OCI-LY1 (cell line): ENCODE measurements at regions not wholly inside any gene's neighbourhood (a gene's known extent, or its start where the extent isn't known, plus 50 kb on each side); places are given as distances from the start of the nearest gene placed in this dataset.

ENCODE experiments used
- H2AFZ ChIP-seq: fragments of 200-600 bp; sonication (generic), shearing (Covaris generic); 2 replicates; pipeline ENCODE4 v1.6.0; 2014; ENCODE audit warnings: antibody characterized with exemption, mild to moderate bottlenecking, low read length
- H3F3A ChIP-seq: fragments of 200-600 bp; sonication (generic), shearing (Covaris generic); 2 replicates; pipeline ENCODE4 v1.6.0; 2014; ENCODE audit warnings: mild to moderate bottlenecking, antibody characterized with exemption, low read length, moderate library complexity; ENCODE audit not compliant: insufficient read depth
- H3K27ac ChIP-seq: fragments of 200-600 bp; sonication (generic); 2 replicates; pipeline ENCODE4 v1.5.1; 2014; ENCODE audit warnings: low read length, mixed run types, mild to moderate bottlenecking, low read depth; ENCODE audit not compliant: poor library complexity, severe bottlenecking
- H3K27me3 ChIP-seq: fragments of 200-600 bp; sonication (generic); 2 replicates; pipeline ENCODE4 v1.6.0; 2014; ENCODE audit warnings: antibody characterized with exemption, mild to moderate bottlenecking, low read length, moderate library complexity; ENCODE audit not compliant: insufficient read depth
- H3K36me3 ChIP-seq: fragments of 200-600 bp; sonication (generic); 2 replicates; pipeline ENCODE4 v1.6.1; 2014; ENCODE audit warnings: mild to moderate bottlenecking, antibody characterized with exemption, low read length, moderate library complexity, mixed read lengths; ENCODE audit not compliant: insufficient read depth
- H3K4me1 ChIP-seq: fragments of 200-600 bp; sonication (generic); 2 replicates; pipeline ENCODE4 v1.5.1; 2014; ENCODE audit warnings: mild to moderate bottlenecking, low read length, moderate library complexity; ENCODE audit not compliant: insufficient read depth, severe bottlenecking
- H3K4me2 ChIP-seq: fragments of 200-600 bp; sonication (generic), shearing (Covaris generic); 2 replicates; pipeline ENCODE4 v1.6.1; 2014; ENCODE audit warnings: low read length
- H3K4me3 ChIP-seq: fragments of 200-600 bp; sonication (generic); 2 replicates; pipeline ENCODE4 v1.5.1; 2014; ENCODE audit warnings: low read length, low read depth, mild to moderate bottlenecking, mixed read lengths; ENCODE audit not compliant: poor library complexity, severe bottlenecking
- H3K79me2 ChIP-seq: fragments of 200-600 bp; shearing (Covaris generic); 2 replicates; pipeline ENCODE4 v1.6.1; 2016; ENCODE audit warnings: mixed run types, low read length, mixed read lengths; ENCODE audit not compliant: insufficient read depth
- H3K9ac ChIP-seq: fragments of 200-600 bp; sonication (generic), shearing (Covaris generic); 2 replicates; pipeline ENCODE4 v1.6.1; 2014; ENCODE audit warnings: mild to moderate bottlenecking, low read length, mixed read lengths
- H3K9me2 ChIP-seq: fragments of 200-600 bp; sonication (generic), shearing (Covaris generic); 2 replicates; pipeline ENCODE4 v1.6.1; 2014; ENCODE audit warnings: low read depth, mild to moderate bottlenecking, low read length, mixed read lengths
- H3K9me3 ChIP-seq: fragments of 200-600 bp; shearing (Covaris generic); 2 replicates; pipeline ENCODE4 v1.6.1; 2014; ENCODE audit warnings: low read length, mixed read lengths
- H4K20me1 ChIP-seq: fragments of 200-600 bp; sonication (generic), shearing (Covaris generic); 2 replicates; pipeline ENCODE4 v1.6.0; 2016; ENCODE audit warnings: mild to moderate bottlenecking, low read length; ENCODE audit not compliant: insufficient read depth
- CTCF ChIP-seq: fragments of 200-600 bp; sonication (generic), shearing (Covaris generic); IDR thresholded peaks from 2 replicates; pipeline ENCODE4 v1.5.1; 2017; ENCODE audit warnings: mild to moderate bottlenecking, antibody characterized with exemption, low read length, moderate library complexity, mixed read lengths
- EZH2 ChIP-seq: fragments of 200-600 bp; sonication (generic), shearing (Covaris generic); IDR thresholded peaks from 2 replicates; pipeline ENCODE4 v1.8.0; 2017; ENCODE audit warnings: borderline replicate concordance, mixed run types, mild to moderate bottlenecking, antibody characterized with exemption, low read length, moderate library complexity, mixed read lengths

GRCh38 chr12:42903736-42904135, 314.2 kb upstream of the PRICKLE1 start:
- Histone ChIP-seq H3F3A (no peaks in the 10 kb centered on the region), H3K9me2 (no peaks in the 10 kb centered on the region), H3K4me3 (no peak overlapping the region), H3K9ac (no peak overlapping the region), H3K36me3 (no peaks in the 10 kb centered on the region), H3K4me2 (no peak overlapping the region), H2AFZ (no peak overlapping the region), H4K20me1 (no peaks in the 10 kb centered on the region), H3K9me3 (no peaks in the 10 kb centered on the region), H3K27me3 (no peaks in the 10 kb centered on the region), H3K4me1 (no peaks in the 10 kb centered on the region), H3K27ac (no peak overlapping the region), H3K79me2 (no peaks in the 10 kb centered on the region)
- TF ChIP-seq EZH2 (no peak), CTCF (no peak)

- H3K4me1 ChIP-seq = no peaks in the 10 kb centered on the region
- no peaks in the 10 kb centered on the region for H4K20me1 ChIP-seq
- TF ChIP-seq EZH2 = no peak
- no peaks in the 10 kb centered on the region for H3K79me2 ChIP-seq
- H3K36me3 ChIP-seq = no peaks in the 10 kb centered on the region
- H3K9me3 ChIP-seq = no peaks in the 10 kb centered on the region
- H2AFZ ChIP-seq = no peak overlapping the region
- H3K4me3 ChIP-seq = no peak overlapping the region
- no peak overlapping the region for H3K4me2 ChIP-seq
- H3F3A ChIP-seq = no peaks in the 10 kb centered on the region
- no peaks in the 10 kb centered on the region for H3K9me2 ChIP-seq
- no peak overlapping the region for H3K9ac ChIP-seq
- no peak overlapping the region for H3K27ac ChIP-seq
- H3K27me3 ChIP-seq = no peaks in the 10 kb centered on the region
Observed at GRCh38 chr12:42902001-42902400, 312.5 kb upstream of the PRICKLE1 start.

- no peaks in the 10 kb centered on the region for H3K79me2 ChIP-seq
- no peaks in the 10 kb centered on the region for H3K27me3 ChIP-seq
- no peaks in the 10 kb centered on the region for H3K4me1 ChIP-seq
- H3K9me3 ChIP-seq = no peaks in the 10 kb centered on the region
- H3K4me3 ChIP-seq = no peak overlapping the region
- H3K9me2 ChIP-seq = no peaks in the 10 kb centered on the region
- H3K9ac ChIP-seq = no peak overlapping the region
- H3K27ac ChIP-seq = no peak overlapping the region
- no peaks in the 10 kb centered on the region for H3K36me3 ChIP-seq
- no peaks in the 10 kb centered on the region for H4K20me1 ChIP-seq
- no peak overlapping the region for H3K4me2 ChIP-seq
- no peak for TF ChIP-seq EZH2
- TF ChIP-seq CTCF = no peak
- no peaks in the 10 kb centered on the region for H3F3A ChIP-seq
- no peak overlapping the region for H2AFZ ChIP-seq
Observed at GRCh38 chr12:42893803-42894202, 304.3 kb upstream of the PRICKLE1 start.

GRCh38 chr12:42892702-42893551, 303.4 kb upstream of the PRICKLE1 start:
- TF ChIP-seq CTCF (no peak), EZH2 (no peak)
- H3K27ac ChIP-seq = no peak overlapping the region
- H3K9ac ChIP-seq = no peak overlapping the region
- H3K36me3 ChIP-seq = no peaks in the 10 kb centered on the region
- no peaks in the 10 kb centered on the region for H3K27me3 ChIP-seq
- H3K79me2 ChIP-seq = no peaks in the 10 kb centered on the region
- H3F3A ChIP-seq = no peaks in the 10 kb centered on the region
- H3K9me3 ChIP-seq = no peaks in the 10 kb centered on the region
- H3K9me2 ChIP-seq = no peaks in the 10 kb centered on the region
- H3K4me3 ChIP-seq = no peak overlapping the region
- H4K20me1 ChIP-seq = no peaks in the 10 kb centered on the region
- H2AFZ ChIP-seq = no peak overlapping the region
- H3K4me2 ChIP-seq = no peak overlapping the region
- no peaks in the 10 kb centered on the region for H3K4me1 ChIP-seq
